Hepatocyte (in vitro differentiated cells): ENCODE measurements at regions not wholly inside any gene's neighbourhood (a gene's known extent, or its start where the extent isn't known, plus 50 kb on each side); places are given as distances from the start of the nearest gene placed in this dataset.

Source experiments
- EZH2 ChIP-seq: fragments of 200-600 bp; sonication (generic); IDR thresholded peaks from 2 replicates; pipeline ENCODE4 v1.6.1; 2016; ENCODE audit warnings: antibody characterized with exemption, mild to moderate bottlenecking, borderline replicate concordance
- EZH2phosphoT487 ChIP-seq: fragments of 200-600 bp; sonication (generic); IDR thresholded peaks from one replicate; pipeline ENCODE4 v1.6.1; 2018; ENCODE audit warnings: antibody characterized with exemption, mild to moderate bottlenecking, low read depth, moderate library complexity; ENCODE audit not compliant: unreplicated experiment, severe bottlenecking
- TF ChIP-seq, protein P1 (sequence below): fragments of 200-600 bp; sonication (generic); IDR thresholded peaks from 2 replicates; pipeline ENCODE4 v1.5.1; 2016; ENCODE audit warnings: antibody characterized with exemption, mild to moderate bottlenecking; ENCODE audit not compliant: poor library complexity

DNA sequence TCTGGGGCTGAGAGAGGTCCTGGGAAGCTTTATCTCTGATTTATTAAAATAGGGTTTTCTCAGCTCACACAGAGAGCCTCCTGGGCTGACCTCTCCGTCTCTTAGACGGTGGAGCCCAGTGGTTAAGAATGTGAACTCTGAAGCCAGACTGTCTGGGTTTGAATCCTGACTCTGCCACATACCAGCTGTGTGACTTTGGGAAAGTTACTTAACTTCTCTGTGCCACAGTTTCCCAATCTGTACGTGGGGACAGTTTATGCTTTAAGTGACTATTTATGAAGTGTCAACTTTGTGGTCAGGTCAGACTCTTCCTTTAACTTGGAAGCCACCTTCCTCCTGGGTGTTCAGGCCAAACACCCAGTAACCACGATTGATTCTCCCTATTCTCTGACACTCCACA, 290.9 kb downstream of the AACS start:
- TF ChIP-seq, protein P1, sequence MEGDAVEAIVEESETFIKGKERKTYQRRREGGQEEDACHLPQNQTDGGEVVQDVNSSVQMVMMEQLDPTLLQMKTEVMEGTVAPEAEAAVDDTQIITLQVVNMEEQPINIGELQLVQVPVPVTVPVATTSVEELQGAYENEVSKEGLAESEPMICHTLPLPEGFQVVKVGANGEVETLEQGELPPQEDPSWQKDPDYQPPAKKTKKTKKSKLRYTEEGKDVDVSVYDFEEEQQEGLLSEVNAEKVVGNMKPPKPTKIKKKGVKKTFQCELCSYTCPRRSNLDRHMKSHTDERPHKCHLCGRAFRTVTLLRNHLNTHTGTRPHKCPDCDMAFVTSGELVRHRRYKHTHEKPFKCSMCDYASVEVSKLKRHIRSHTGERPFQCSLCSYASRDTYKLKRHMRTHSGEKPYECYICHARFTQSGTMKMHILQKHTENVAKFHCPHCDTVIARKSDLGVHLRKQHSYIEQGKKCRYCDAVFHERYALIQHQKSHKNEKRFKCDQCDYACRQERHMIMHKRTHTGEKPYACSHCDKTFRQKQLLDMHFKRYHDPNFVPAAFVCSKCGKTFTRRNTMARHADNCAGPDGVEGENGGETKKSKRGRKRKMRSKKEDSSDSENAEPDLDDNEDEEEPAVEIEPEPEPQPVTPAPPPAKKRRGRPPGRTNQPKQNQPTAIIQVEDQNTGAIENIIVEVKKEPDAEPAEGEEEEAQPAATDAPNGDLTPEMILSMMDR = no peak
- TF ChIP-seq EZH2 (no peak), EZH2phosphoT487 (no peak)
